Choroid plexus epithelial cell (primary cell): ENCODE measurements at regions not wholly inside any gene's neighbourhood (a gene's known extent, or its start where the extent isn't known, plus 50 kb on each side); places are given as distances from the start of the nearest gene placed in this dataset.

ENCODE experiments used
- DNase-seq: peaks from one replicate; pipeline ENCODE4 v3.0.0-alpha.2; 2010; ENCODE audit warnings: low read depth
- H3K4me3 ChIP-seq: 2 replicates; pipeline ENCODE4 v1.5.1; 2011; ENCODE audit warnings: low read depth, mild to moderate bottlenecking, control low read depth, low read length, moderate library complexity
- CTCF ChIP-seq: conservative IDR thresholded peaks from 2 replicates; pipeline ENCODE4 v1.5.1; 2011; ENCODE audit warnings: low read depth, mild to moderate bottlenecking, control low read depth, inconsistent platforms, low read length, moderate library complexity

- DNase-seq: no peak
- TF ChIP-seq CTCF: no peak
- no peak overlapping the region for H3K4me3 ChIP-seq
These were observed 74.7 kb upstream of the TLK1 start for GRCh38 chr2:171235262-171235881.

DNA sequence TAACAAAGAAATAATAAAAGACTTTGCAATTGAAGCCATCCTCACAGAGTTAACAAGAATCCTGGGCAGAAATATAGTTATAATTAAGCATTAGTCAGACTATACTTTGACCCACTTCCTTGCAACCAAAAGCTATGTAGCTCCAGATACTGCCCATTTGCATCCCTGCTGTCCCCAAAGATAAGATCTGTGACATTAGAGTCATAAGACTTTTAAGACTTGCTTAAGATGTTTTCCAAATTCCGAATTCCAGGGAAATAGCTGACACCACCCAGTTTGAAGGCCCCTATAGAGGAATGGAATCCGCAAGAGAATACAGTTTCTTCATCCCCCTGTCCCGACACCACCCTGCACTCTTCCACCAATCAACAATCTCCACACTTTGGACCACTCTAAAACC lies 69.5 kb upstream of the TLK1 start:
- H3K4me3 ChIP-seq: no peak overlapping the region
- DNase-seq: no peak
- TF ChIP-seq CTCF: no peak

- H3K4me3 ChIP-seq: no peak overlapping the region
- no peak for TF ChIP-seq CTCF
- no peak for DNase-seq
These were observed 68.1 kb upstream of the TLK1 start for GRCh38 chr2:171228826-171229225.

GRCh38 chr2:171227066-171227782 lies 66.5 kb upstream of the TLK1 start:
- no peak for TF ChIP-seq CTCF
- peak; percentile 10 for DNase-seq
- H3K4me3 ChIP-seq: no peak overlapping the region

GRCh38 chr2:171226461-171226860 lies 65.8 kb upstream of the TLK1 start:
- TF ChIP-seq CTCF: no peak
- no peak for DNase-seq

GRCh38 chr2:171225989-171226388 lies 65.3 kb upstream of the TLK1 start:
- no peak for TF ChIP-seq CTCF
- DNase-seq: no peak
- H3K4me3 ChIP-seq: no peak overlapping the region

More at GRCh38 chr2:171226461-171226860, 65.8 kb upstream of the TLK1 start:
- H3K4me3 ChIP-seq: no peak overlapping the region

- peak; percentile 58 for TF ChIP-seq CTCF
- H3K4me3 ChIP-seq: no peak overlapping the region
- DNase-seq: peak; percentile 94
These were observed 64.7 kb upstream of the TLK1 start for GRCh38 chr2:171225302-171225980.
